Trophoblast cell (in vitro differentiated cells and primary cell): ENCODE measurements at regions not wholly inside any gene's neighbourhood (a gene's known extent, or its start where the extent isn't known, plus 50 kb on each side); places are given as distances from the start of the nearest gene placed in this dataset.
"Not testable (repeated sequence)": the region's sequence is repeated elsewhere in the genome, so short reads cannot be mapped to it uniquely, and the experiment has no call there.

Experiments
- DNase-seq, 2 donors: peaks; one replicate each; pipeline ENCODE4 v3.0.0-alpha.2; 2016
- H2AFZ ChIP-seq: 2 replicates; pipeline ENCODE4 v1.6.1; 2013; ENCODE audit warnings: low read length, moderate library complexity, mild to moderate bottlenecking; ENCODE audit not compliant: insufficient read depth, poor library complexity
- H2AK5ac ChIP-seq: 2 replicates; pipeline ENCODE4 v1.6.1; 2013; ENCODE audit warnings: mild to moderate bottlenecking, low read length
- H2BK120ac ChIP-seq: 2 replicates; pipeline ENCODE4 v1.6.1; 2013; ENCODE audit warnings: low read length, mild to moderate bottlenecking, moderate library complexity; ENCODE audit not compliant: insufficient read depth, poor library complexity
- H2BK12ac ChIP-seq: 2 replicates; pipeline ENCODE4 v1.6.1; 2013; ENCODE audit warnings: mild to moderate bottlenecking, low read length, moderate library complexity
- H2BK5ac ChIP-seq: 2 replicates; pipeline ENCODE4 v1.6.1; 2013; ENCODE audit warnings: low read length, low read depth, moderate library complexity, mild to moderate bottlenecking; ENCODE audit not compliant: poor library complexity
- H3K14ac ChIP-seq: 2 replicates; pipeline ENCODE4 v1.6.1; 2013; ENCODE audit warnings: mild to moderate bottlenecking, low read length
- H3K18ac ChIP-seq: 2 replicates; pipeline ENCODE4 v1.6.1; 2013; ENCODE audit warnings: mild to moderate bottlenecking, low read length
- H3K23ac ChIP-seq: 2 replicates; pipeline ENCODE4 v1.6.1; 2013; ENCODE audit warnings: low read length
- H3K27ac ChIP-seq: 2 replicates; pipeline ENCODE4 v1.5.1; 2013; ENCODE audit warnings: low read depth, mild to moderate bottlenecking, inconsistent platforms, low read length, moderate library complexity
- H3K27me3 ChIP-seq: 2 replicates; pipeline ENCODE4 v1.6.1; 2013; ENCODE audit warnings: inconsistent platforms, mild to moderate bottlenecking, low read length, moderate library complexity; ENCODE audit not compliant: insufficient read depth
- H3K36me3 ChIP-seq, 2 experiments: 1 replicate in 1 of 2; 2 replicates in 1 of 2; pipeline ENCODE4 v1.6.1; 2013; ENCODE audit warnings: low read length in 2 of 2, mild to moderate bottlenecking in 2 of 2, moderate library complexity in 1 of 2; ENCODE audit not compliant: insufficient read depth in 2 of 2, control insufficient read depth in 1 of 2
- H3K4ac ChIP-seq: 2 replicates; pipeline ENCODE4 v1.6.1; 2013; ENCODE audit warnings: low read depth, mild to moderate bottlenecking, low read length, moderate library complexity
- H3K4me1 ChIP-seq, 2 experiments: 1 replicate in 1 of 2; 2 replicates in 1 of 2; pipeline ENCODE4 v1.6.1; 2013; ENCODE audit warnings: low read length in 2 of 2, mild to moderate bottlenecking in 2 of 2, moderate library complexity in 1 of 2; ENCODE audit not compliant: insufficient read depth in 2 of 2, control insufficient read depth in 1 of 2
- H3K4me2 ChIP-seq: 2 replicates; pipeline ENCODE4 v1.6.1; 2013; ENCODE audit warnings: inconsistent platforms, mild to moderate bottlenecking, low read length, moderate library complexity
- H3K4me3 ChIP-seq: 2 replicates; pipeline ENCODE4 v1.5.1; 2013; ENCODE audit warnings: mild to moderate bottlenecking, low read depth, low read length, inconsistent platforms
- H3K79me1 ChIP-seq: one replicate; pipeline ENCODE4 v1.6.1; 2013; ENCODE audit warnings: low read length
- H3K79me2 ChIP-seq: 2 replicates; pipeline ENCODE4 v1.6.1; 2013; ENCODE audit warnings: low read length, mild to moderate bottlenecking; ENCODE audit not compliant: control insufficient read depth, insufficient read depth, poor library complexity
- H3K9ac ChIP-seq: 2 replicates; pipeline ENCODE4 v1.6.1; 2013; ENCODE audit warnings: mild to moderate bottlenecking, low read length
- H3K9me3 ChIP-seq: 2 replicates; pipeline ENCODE4 v1.6.1; 2013; ENCODE audit warnings: low read depth, mild to moderate bottlenecking, control low read depth, inconsistent platforms, low read length; ENCODE audit not compliant: insufficient read depth
- H4K12ac ChIP-seq: 2 replicates; pipeline ENCODE4 v1.6.1; 2013; ENCODE audit warnings: low read depth, mild to moderate bottlenecking, low read length, moderate library complexity
- H4K8ac ChIP-seq: 2 replicates; pipeline ENCODE4 v1.6.1; 2013; ENCODE audit warnings: low read depth, mild to moderate bottlenecking, low read length, moderate library complexity
- H4K91ac ChIP-seq: one replicate; pipeline ENCODE4 v1.6.1; 2013; ENCODE audit warnings: low read depth, mild to moderate bottlenecking, low read length, moderate library complexity
- WGBS: extraction: QIAGEN DNeasy Blood & Tissue Kit; methylation state at CpG from one replicate; pipeline ENCODE4 v1.1.7; 2013; ENCODE audit warnings: missing lambda C conversion rate; ENCODE audit not compliant: insufficient read length, insufficient coverage; ENCODE audit errors: extremely low coverage; 5-methylcytosine and 5-hydroxymethylcytosine counted together

GRCh38 chr6:132115714-132116366 is 164.7 kb upstream of the CCN2 start:
- Histone ChIP-seq H2BK5ac (no peak overlapping the region), H3K9me3 (no peaks in the 10 kb centered on the region), H2AK5ac (no peak overlapping the region), H3K4me3 (no peak overlapping the region), H2BK12ac (no peak overlapping the region), H3K36me3 (no peaks in the 10 kb centered on the region), H4K91ac (no peak overlapping the region), H2AFZ (no peak overlapping the region), H4K12ac (no peak overlapping the region), H3K9ac (no peak overlapping the region), H3K18ac (no peak overlapping the region), H3K4me2 (no peak overlapping the region), H2BK120ac (no peak overlapping the region), H3K23ac (no peak overlapping the region), H3K27me3 (no peaks in the 10 kb centered on the region), H3K4me1 (no peaks in the 10 kb centered on the region), H3K27ac (no peak overlapping the region), H3K14ac (no peak overlapping the region), H4K8ac (no peak overlapping the region), H3K4ac (no peak overlapping the region), H3K79me1 (no peaks in the 10 kb centered on the region), H3K79me2 (no peaks in the 10 kb centered on the region)
- no CpG with 5 or more reads among the region's 7 CpGs for WGBS
- DNase-seq = peak; percentile 86 to 94

GRCh38 chr6:132114201-132114825 is 163.1 kb upstream of the CCN2 start:
- no peak overlapping the region for H3K4ac ChIP-seq
- no CpG with 5 or more reads among the region's 8 CpGs for WGBS
- no peak overlapping the region for H2BK5ac ChIP-seq

GRCh38 chr6:132109752-132110151 is 158.6 kb upstream of the CCN2 start:
- H3K4ac ChIP-seq, H3K18ac ChIP-seq, H3K79me2 ChIP-seq, H3K4me2 ChIP-seq, H4K12ac ChIP-seq, H3K4me3 ChIP-seq, H2AK5ac ChIP-seq, H2BK12ac ChIP-seq, H3K9me3 ChIP-seq, H3K23ac ChIP-seq, H3K36me3 ChIP-seq, H2BK5ac ChIP-seq, H3K79me1 ChIP-seq, H3K4me1 ChIP-seq, H4K91ac ChIP-seq, H2BK120ac ChIP-seq, H4K8ac ChIP-seq, H3K14ac ChIP-seq, H3K9ac ChIP-seq, H2AFZ ChIP-seq, H3K27me3 ChIP-seq, H3K27ac ChIP-seq: not testable (repeated sequence)
- peak in 1 of 2 donors; percentile 25 for DNase-seq
- WGBS = no CpG with 5 or more reads among the region's 6 CpGs

More at GRCh38 chr6:132114201-132114825, 163.1 kb upstream of the CCN2 start:
- Histone ChIP-seq H3K9ac (no peak overlapping the region), H4K91ac (no peak overlapping the region), H4K12ac (no peak overlapping the region), H3K27me3 (no peaks in the 10 kb centered on the region), H3K18ac (no peak overlapping the region), H4K8ac (no peak overlapping the region), H3K27ac (no peak overlapping the region), H3K4me3 (no peak overlapping the region), H2BK12ac (peak overlapping the region; percentile 40), H3K4me1 (no peaks in the 10 kb centered on the region), H3K14ac (no peak overlapping the region), H3K9me3 (no peaks in the 10 kb centered on the region), H2AFZ (no peak overlapping the region), H3K4me2 (no peak overlapping the region), H2AK5ac (no peak overlapping the region), H3K79me2 (no peaks in the 10 kb centered on the region), H3K23ac (no peak overlapping the region), H2BK120ac (no peak overlapping the region), H3K79me1 (no peaks in the 10 kb centered on the region), H3K36me3 (no peaks in the 10 kb centered on the region)
- DNase-seq = no peak

- H3K23ac ChIP-seq = no peak overlapping the region
- no peak overlapping the region for H3K27ac ChIP-seq
- no peak overlapping the region for H4K91ac ChIP-seq
- H3K14ac ChIP-seq = no peak overlapping the region
- no peak overlapping the region for H2BK5ac ChIP-seq
- H3K79me2 ChIP-seq = no peaks in the 10 kb centered on the region
- no peak overlapping the region for H4K8ac ChIP-seq
- no CpG with 5 or more reads among the region's 2 CpGs for WGBS
- no peak overlapping the region for H2BK120ac ChIP-seq
- no peak overlapping the region for H2BK12ac ChIP-seq
- no peak overlapping the region for H3K4ac ChIP-seq
- H4K12ac ChIP-seq = no peak overlapping the region
- H3K9ac ChIP-seq = no peak overlapping the region
- H3K18ac ChIP-seq = no peak overlapping the region
- H3K9me3 ChIP-seq = no peaks in the 10 kb centered on the region
- H3K79me1 ChIP-seq = no peaks in the 10 kb centered on the region
- no peak overlapping the region for H3K4me2 ChIP-seq
- no peaks in the 10 kb centered on the region for H3K27me3 ChIP-seq
- H2AK5ac ChIP-seq = no peak overlapping the region
- H3K36me3 ChIP-seq = no peaks in the 10 kb centered on the region
- H3K4me3 ChIP-seq = no peak overlapping the region
- no peak overlapping the region for H2AFZ ChIP-seq
- DNase-seq = no peak
- H3K4me1 ChIP-seq = no peaks in the 10 kb centered on the region
Observed at GRCh38 chr6:132107896-132108295, 156.7 kb upstream of the CCN2 start.
